IMR-90 (cell line): ENCODE measurements at regions not wholly inside any gene's neighbourhood (a gene's known extent, or its start where the extent isn't known, plus 50 kb on each side); places are given as distances from the start of the nearest gene placed in this dataset.

Source experiments
- ATAC-seq: fragments of 200-7000 bp; cut with Tn5 transposase; 2 replicates; pipeline ENCODE4 v1.9.1; 2020; ENCODE audit warnings: low read depth, mild to moderate bottlenecking, moderate library complexity
- BruUV-seq: library from RNA; stranded (reverse); fragments of 400-500 nt; replicated peaks from 2 replicates; lab custom pipeline; 2021; lab: Mats Ljungman, UMichigan
- CTCF ChIA-PET: fragments of 300-600 bp; formaldehyde crosslinking; extraction: SDS; loops from one replicate; lab custom pipeline; 2021; ENCODE audit warnings: antibody characterized with exemption; lab: Yijun Ruan, JAX
- POLR2A ChIA-PET: fragments of 300-600 bp; sonication (Branson Sonifier 250); formaldehyde crosslinking; loops from one replicate; lab custom pipeline; 2022; ENCODE audit warnings: antibody characterized with exemption; ENCODE audit not compliant: unreplicated experiment; lab: Charles Lee
- DNase-seq: peaks from one replicate; pipeline ENCODE4 v3.0.0; 2013
- H2AFZ ChIP-seq: replicated peaks from 2 replicates; pipeline ENCODE3; 2013; ENCODE audit warnings: low read length, mild to moderate bottlenecking; ENCODE audit not compliant: poor library complexity
- H2AK5ac ChIP-seq: 2 replicates; pipeline ENCODE4 v1.6.1; 2013; ENCODE audit warnings: low read depth, low read length, inconsistent platforms
- H2AK9ac ChIP-seq: replicated peaks from 2 replicates; pipeline ENCODE3; 2013; ENCODE audit warnings: mild to moderate bottlenecking, low read depth, low read length, moderate library complexity; ENCODE audit not compliant: poor library complexity
- H2BK120ac ChIP-seq: 2 replicates; pipeline ENCODE4 v1.6.1; 2013; ENCODE audit warnings: low read depth, low read length, inconsistent platforms
- H2BK15ac ChIP-seq: 3 replicates; pipeline ENCODE4 v1.6.1; 2013; ENCODE audit warnings: low read depth, low read length, inconsistent platforms
- H2BK20ac ChIP-seq: 2 replicates; pipeline ENCODE4 v1.6.1; 2013; ENCODE audit warnings: low read depth, mild to moderate bottlenecking, inconsistent platforms, low read length, moderate library complexity
- H2BK5ac ChIP-seq: 2 replicates; pipeline ENCODE4 v1.6.1; 2013; ENCODE audit warnings: mild to moderate bottlenecking, low read depth, low read length, inconsistent platforms; ENCODE audit not compliant: poor library complexity, severe bottlenecking
- H3K14ac ChIP-seq: replicated peaks from 2 replicates; pipeline ENCODE4 v1.6.1; 2013; ENCODE audit warnings: low read depth, low read length, inconsistent platforms
- H3K18ac ChIP-seq: 2 replicates; pipeline ENCODE4 v1.6.1; 2013; ENCODE audit warnings: low read depth, low read length, control low read depth
- H3K23ac ChIP-seq: 2 replicates; pipeline ENCODE4 v1.6.1; 2013; ENCODE audit warnings: low read depth, low read length, inconsistent platforms
- H3K27ac ChIP-seq: 2 replicates; pipeline ENCODE4 v1.5.1; 2013; ENCODE audit warnings: mild to moderate bottlenecking, control low read depth, low read length; ENCODE audit not compliant: insufficient read depth
- H3K27me3 ChIP-seq: 2 replicates; pipeline ENCODE4 v1.6.1; 2013; ENCODE audit warnings: low read length; ENCODE audit not compliant: control insufficient read depth, insufficient read depth
- H3K36me3 ChIP-seq: 2 replicates; pipeline ENCODE4 v1.6.1; 2013; ENCODE audit warnings: low read length, mixed read lengths; ENCODE audit not compliant: control insufficient read depth, insufficient read depth
- H3K4ac ChIP-seq: 2 replicates; pipeline ENCODE4 v1.6.1; 2013; ENCODE audit warnings: low read depth, low read length, inconsistent platforms
- H3K4me1 ChIP-seq: 2 replicates; pipeline ENCODE4 v1.6.1; 2013; ENCODE audit warnings: low read length, mixed read lengths; ENCODE audit not compliant: control insufficient read depth, insufficient read depth
- H3K4me2 ChIP-seq: 2 replicates; pipeline ENCODE4 v1.6.1; 2013; ENCODE audit warnings: low read depth, mild to moderate bottlenecking, control low read depth, low read length, moderate library complexity
- H3K4me3 ChIP-seq: 2 replicates; pipeline ENCODE4 v1.5.1; 2013; ENCODE audit warnings: low read depth, mild to moderate bottlenecking, control low read depth, low read length, moderate library complexity; ENCODE audit not compliant: insufficient read depth
- H3K56ac ChIP-seq: 2 replicates; pipeline ENCODE4 v1.6.1; 2013; ENCODE audit warnings: low read length, inconsistent platforms; ENCODE audit not compliant: insufficient read depth; ENCODE audit errors: extremely low read depth
- H3K79me1 ChIP-seq, 2 experiments: 2 replicates each; pipeline ENCODE4 v1.6.1; 2013; ENCODE audit warnings: low read length in 2 of 2, inconsistent platforms in 1 of 2, low read depth in 1 of 2
- H3K9ac ChIP-seq: 2 replicates; pipeline ENCODE4 v1.6.1; 2013; ENCODE audit warnings: low read depth, low read length, control low read depth
- H3K9me1 ChIP-seq: 2 replicates; pipeline ENCODE4 v1.6.1; 2013; ENCODE audit warnings: low read length, inconsistent platforms; ENCODE audit not compliant: insufficient read depth
- H3K9me3 ChIP-seq: 2 replicates; pipeline ENCODE4 v1.6.1; 2013; ENCODE audit warnings: low read length; ENCODE audit not compliant: control insufficient read depth, insufficient read depth
- H4K20me1 ChIP-seq: 2 replicates; pipeline ENCODE4 v1.6.1; 2013; ENCODE audit warnings: low read length, inconsistent platforms; ENCODE audit not compliant: insufficient read depth
- H4K5ac ChIP-seq: 2 replicates; pipeline ENCODE4 v1.6.1; 2013; ENCODE audit warnings: mild to moderate bottlenecking, low read depth, low read length, control low read depth
- H4K8ac ChIP-seq, 2 experiments: 2 replicates each; pipeline ENCODE4 v1.6.1; 2013; ENCODE audit warnings: low read depth in 2 of 2, low read length in 2 of 2, control low read depth in 1 of 2, inconsistent platforms in 1 of 2
- H4K91ac ChIP-seq: 2 replicates; pipeline ENCODE4 v1.6.1; 2013; ENCODE audit warnings: low read depth, low read length, inconsistent platforms; ENCODE audit not compliant: insufficient read depth
- BHLHE40 ChIP-seq: fragments of 150-350 bp; IDR thresholded peaks from 2 replicates; pipeline ENCODE4 v1.6.1; 2016; ENCODE audit warnings: mild to moderate bottlenecking, low read depth, low read length
- CEBPB ChIP-seq: IDR thresholded peaks from 2 replicates; pipeline ENCODE4 v1.6.1; 2012; ENCODE audit warnings: low read depth, low read length, improper control_type of control experiment
- CHD1 ChIP-seq: IDR thresholded peaks from 2 replicates; pipeline ENCODE4 v1.6.1; 2012; ENCODE audit warnings: low read depth, low read length, improper control_type of control experiment
- CTCF ChIP-seq: conservative IDR thresholded peaks from 2 replicates; pipeline ENCODE4 v1.5.1; 2012; ENCODE audit warnings: mild to moderate bottlenecking, low read depth, low read length, improper control_type of control experiment
- FOS ChIP-seq: fragments of 150-350 bp; IDR thresholded peaks from 2 replicates; pipeline ENCODE4 v1.6.1; 2016; ENCODE audit warnings: low read depth, low read length
- MAFK ChIP-seq: IDR thresholded peaks from 2 replicates; pipeline ENCODE4 v1.6.1; 2012; ENCODE audit warnings: low read depth, low read length, improper control_type of control experiment
- MAZ ChIP-seq: IDR thresholded peaks from 2 replicates; pipeline ENCODE4 v1.6.1; 2012; ENCODE audit warnings: low read depth, mild to moderate bottlenecking, low read length, improper control_type of control experiment, moderate library complexity, borderline replicate concordance
- MXI1 ChIP-seq: IDR thresholded peaks from 2 replicates; pipeline ENCODE4 v1.6.1; 2012; ENCODE audit warnings: low read depth, mild to moderate bottlenecking, low read length, moderate library complexity, borderline replicate concordance
- NFE2L2 ChIP-seq: fragments of 150-350 bp; IDR thresholded peaks from 2 replicates; pipeline ENCODE4 v1.6.1; 2016; ENCODE audit warnings: low read depth, mild to moderate bottlenecking, low read length
- RAD21 ChIP-seq: IDR thresholded peaks from 2 replicates; pipeline ENCODE4 v1.6.1; 2012; ENCODE audit warnings: low read length, improper control_type of control experiment
- RCOR1 ChIP-seq: IDR thresholded peaks from 2 replicates; pipeline ENCODE4 v1.6.1; 2012; ENCODE audit warnings: mild to moderate bottlenecking, low read length, improper control_type of control experiment; ENCODE audit not compliant: insufficient replicate concordance
- RFX5 ChIP-seq: IDR thresholded peaks from 2 replicates; pipeline ENCODE4 v1.8.0; 2012; ENCODE audit warnings: low read depth, mild to moderate bottlenecking, low read length, moderate library complexity
- SMC3 ChIP-seq: fragments of 150-350 bp; IDR thresholded peaks from 2 replicates; pipeline ENCODE4 v1.6.1; 2016; ENCODE audit warnings: low read depth, mild to moderate bottlenecking, antibody characterized with exemption, low read length, moderate library complexity
- WGBS, 2 experiments: methylation state at CpG; one replicate each; pipeline versions ENCODE4 v1.1.5 to v1.1.7; 2013; ENCODE audit warnings: missing lambda C conversion rate in 2 of 2; ENCODE audit not compliant: insufficient read length in 1 of 2; ENCODE audit errors: extremely low coverage in 2 of 2; 5-methylcytosine and 5-hydroxymethylcytosine counted together
- dilution Hi-C: fragments of 300-500 bp; cut with HindIII; formaldehyde crosslinking; loops from one replicate; pipeline ENCODE4 v1.14.3; 2018; ENCODE audit warnings: low sequenced_read_pairs; ENCODE audit not compliant: unreplicated experiment
- in situ Hi-C: fragments of 300-500 bp; cut with MboI; formaldehyde crosslinking; loops from 3 replicates; pipeline ENCODE4 v1.14.3; 2019; ENCODE audit warnings: low sequenced_read_pairs, inconsistent platforms, mixed read lengths
- intact Hi-C: fragments of 100-400 bp; cut with micrococcal nuclease; formaldehyde crosslinking; loops from 2 replicates; pipeline ENCODE4 v1.10.0; 2022
- TF ChIP-seq, protein P1 (sequence below): fragments of 150-350 bp; IDR thresholded peaks from 2 replicates; pipeline ENCODE4 v1.6.1; 2016; ENCODE audit warnings: low read depth, mild to moderate bottlenecking, low read length, moderate library complexity, borderline replicate concordance
- TF ChIP-seq, protein P2 (sequence below): fragments of 150-350 bp; IDR thresholded peaks from 2 replicates; pipeline ENCODE4 v1.6.1; 2017; ENCODE audit warnings: mild to moderate bottlenecking, antibody characterized with exemption, low read length, low read depth

DNA sequence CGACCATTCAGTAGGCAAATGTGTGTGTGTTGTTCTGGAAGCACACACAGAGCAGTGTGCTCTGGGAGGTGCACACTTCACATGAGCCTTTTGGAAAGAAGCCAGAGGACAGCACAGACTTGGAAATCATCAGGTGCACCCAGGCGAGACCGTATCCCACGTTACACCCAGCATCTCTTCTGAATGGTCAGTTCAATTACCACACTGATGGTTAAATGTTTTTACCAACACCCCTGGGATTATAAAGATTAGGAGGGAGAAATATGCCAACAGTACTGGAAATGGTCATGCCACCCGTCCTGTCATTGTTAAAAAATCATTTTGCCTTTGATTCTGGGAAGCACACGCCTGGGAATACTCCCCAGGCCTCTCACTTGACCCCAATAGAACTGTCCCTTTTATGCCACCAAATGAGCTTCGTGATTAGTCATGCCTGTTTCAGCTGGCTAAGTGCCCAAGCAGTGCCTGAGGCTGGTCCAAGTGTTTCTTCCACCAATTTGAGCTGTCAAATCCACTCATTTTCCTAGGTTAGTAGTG lies 183.7 kb downstream of the NRP2 start:
- CTCF ChIA-PET: no interaction called here
- Histone ChIP-seq H3K4me2 (no peak overlapping the region), H2AFZ (no peak overlapping the region), H3K27me3 (peaks cover 8% of the 10 kb centered on the region), H4K5ac (no peak overlapping the region), H4K8ac (no peak overlapping the region), H3K9me1 (no peaks in the 10 kb centered on the region), H2BK120ac (no peak overlapping the region), H2AK9ac (no peak overlapping the region), H3K4me3 (no peak overlapping the region), H3K56ac (no peak overlapping the region), H2BK15ac (no peak overlapping the region), H2AK5ac (no peak overlapping the region), H3K9ac (no peak overlapping the region), H2BK20ac (no peak overlapping the region), H3K36me3 (no peaks in the 10 kb centered on the region), H3K27ac (no peak overlapping the region), H3K23ac (no peak overlapping the region), H4K20me1 (no peaks in the 10 kb centered on the region), H4K91ac (no peak overlapping the region), H2BK5ac (no peak overlapping the region), H3K4me1 (no peaks in the 10 kb centered on the region; the same call in 1 of the 2 replicates), H3K9me3 (no peaks in the 10 kb centered on the region), H3K4ac (no peak overlapping the region), H3K14ac (no peak overlapping the region), H3K79me1 (no peaks in the 10 kb centered on the region), H3K18ac (no peak overlapping the region)
- WGBS, 2 experiments: 40% methylated on average over 2 of the region's 7 CpGs; no CpG with 5 or more reads in 1 of the 2 experiments
- dilution Hi-C loops: no loop called here
- in situ Hi-C loops: no loop called here
- no peak for TF ChIP-seq MXI1
- TF ChIP-seq CEBPB: no peak
- TF ChIP-seq FOS: no peak
- TF ChIP-seq, protein P1, sequence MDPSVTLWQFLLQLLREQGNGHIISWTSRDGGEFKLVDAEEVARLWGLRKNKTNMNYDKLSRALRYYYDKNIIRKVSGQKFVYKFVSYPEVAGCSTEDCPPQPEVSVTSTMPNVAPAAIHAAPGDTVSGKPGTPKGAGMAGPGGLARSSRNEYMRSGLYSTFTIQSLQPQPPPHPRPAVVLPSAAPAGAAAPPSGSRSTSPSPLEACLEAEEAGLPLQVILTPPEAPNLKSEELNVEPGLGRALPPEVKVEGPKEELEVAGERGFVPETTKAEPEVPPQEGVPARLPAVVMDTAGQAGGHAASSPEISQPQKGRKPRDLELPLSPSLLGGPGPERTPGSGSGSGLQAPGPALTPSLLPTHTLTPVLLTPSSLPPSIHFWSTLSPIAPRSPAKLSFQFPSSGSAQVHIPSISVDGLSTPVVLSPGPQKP: no peak
- TF ChIP-seq RCOR1: no peak
- no peak for TF ChIP-seq MAZ
- no peak for TF ChIP-seq SMC3
- TF ChIP-seq CHD1: no peak
- TF ChIP-seq NFE2L2: no peak
- TF ChIP-seq RAD21: no peak
- no peak for TF ChIP-seq MAFK
- TF ChIP-seq, protein P2, sequence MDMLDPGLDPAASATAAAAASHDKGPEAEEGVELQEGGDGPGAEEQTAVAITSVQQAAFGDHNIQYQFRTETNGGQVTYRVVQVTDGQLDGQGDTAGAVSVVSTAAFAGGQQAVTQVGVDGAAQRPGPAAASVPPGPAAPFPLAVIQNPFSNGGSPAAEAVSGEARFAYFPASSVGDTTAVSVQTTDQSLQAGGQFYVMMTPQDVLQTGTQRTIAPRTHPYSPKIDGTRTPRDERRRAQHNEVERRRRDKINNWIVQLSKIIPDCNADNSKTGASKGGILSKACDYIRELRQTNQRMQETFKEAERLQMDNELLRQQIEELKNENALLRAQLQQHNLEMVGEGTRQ: no peak
- no peak for TF ChIP-seq CTCF
- no peak for TF ChIP-seq BHLHE40
- no peak for TF ChIP-seq RFX5
- BruUV-seq: no TSS peak
- ATAC-seq: no peak
- DNase-seq: no peak
- POLR2A ChIA-PET: no interaction called here
- intact Hi-C loops: no loop called here
